ENCODE measurements at regions not wholly inside any gene's neighbourhood (a gene's known extent, or its start where the extent isn't known, plus 50 kb on each side); places are given as distances from the start of the nearest gene placed in this dataset.

DNA sequence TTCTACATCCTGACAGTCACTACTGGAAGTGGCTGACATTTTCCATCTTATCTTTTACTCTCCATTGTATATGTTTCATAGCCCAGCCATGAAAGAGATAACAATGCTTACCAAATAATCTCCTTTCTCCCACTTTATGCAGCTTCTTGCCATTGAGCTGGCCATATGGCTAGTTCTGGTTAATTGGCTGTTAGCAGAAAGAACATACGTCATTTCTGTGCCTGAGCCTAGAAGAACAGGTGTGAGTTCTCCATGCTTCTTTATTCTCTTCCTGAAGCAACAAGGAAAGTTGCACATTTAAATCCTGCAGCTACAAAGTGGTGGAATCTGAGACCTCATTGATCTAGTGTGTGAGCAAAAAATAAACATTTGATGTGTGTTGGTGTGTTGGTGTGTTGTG lies 82.0 kb upstream of the FSHR start:
- CTCF ChIA-PET: no interaction called here
- DNase-seq: no peak
- Histone ChIP-seq H2AFZ (ENCODE audit: insufficient read depth, low read depth, low read length, poor library complexity, severe bottlenecking) (no peak overlapping the region), H3K36me3 (replicated peaks in 1 of 2; ENCODE audit: control extremely low read depth in 1 of 2, control insufficient read depth in 1 of 2, extremely low read depth in 1 of 2, insufficient read depth in 2 of 2, low read length in 1 of 2) (no peaks in the 10 kb centered on the region), H3K27ac (ENCODE audit: low read length in 2 of 2) (no peak overlapping the region), H3K4me2 (replicated peaks; ENCODE audit: low read depth, low read length, poor library complexity, severe bottlenecking) (no peak overlapping the region), H3K4me1 (ENCODE audit: control insufficient read depth in 2 of 2, insufficient read depth in 2 of 2, low read length in 2 of 2) (no peaks in the 10 kb centered on the region), H3K9ac (ENCODE audit: low read length) (no peak overlapping the region), H3K4me3 (ENCODE audit: control extremely low read depth in 1 of 5, extremely low read depth in 1 of 5, insufficient read depth in 1 of 5, low read depth in 2 of 5, low read length in 4 of 5) (no peak overlapping the region), H4K20me1 (ENCODE audit: control insufficient read depth, insufficient read depth, low read length, poor library complexity, severe bottlenecking) (no peaks in the 10 kb centered on the region), H3K79me2 (ENCODE audit: control insufficient read depth, insufficient read depth, low read length) (no peaks in the 10 kb centered on the region), H3K27me3 (replicated peaks in 1 of 4; ENCODE audit: control extremely low read depth in 1 of 4, control insufficient read depth in 3 of 4, insufficient read depth in 4 of 4, low read length in 3 of 4) (no peaks in the 10 kb centered on the region), H3K9me3 (ENCODE audit: control extremely low read depth in 1 of 3, control insufficient read depth in 2 of 3, insufficient read depth in 1 of 3, low read length in 2 of 3) (peaks cover 0 to 5% (median 0%) of the 10 kb centered on the region in 3 donors)
- TF ChIP-seq EZH2 (IDR thresholded peaks at IDR 0.05; ENCODE audit: borderline replicate concordance, insufficient read depth, low read depth, low read length, poor library complexity, severe bottlenecking) (no peak), CTCF (IDR thresholded peaks at IDR 0.05) (no peak)
- H3K4me1 Mint-ChIP-seq: no peaks in the 10 kb centered on the region
- POLR2A ChIA-PET: no interaction called here
- H3K9me3 Mint-ChIP-seq (ENCODE audit: insufficient read depth): no peaks in the 10 kb centered on the region
- ATAC-seq (ENCODE audit: low read depth): no peak
- WGBS (ENCODE audit: insufficient coverage): 100% methylated on average over 1 of the region's 1 CpG
- intact Hi-C loops (cut with micrococcal nuclease): no loop called here
- H3K27ac Mint-ChIP-seq: no peak overlapping the region
- H3K27me3 Mint-ChIP-seq: no peaks in the 10 kb centered on the region
- no peak overlapping the region for H3K4me3 Mint-ChIP-seq

GRCh38 chr2:49226360-49226759 lies 72.0 kb upstream of the FSHR start:
- DNase-seq (no peak), ATAC-seq (ENCODE audit: low read depth) (no peak)
- no peak overlapping the region for H2AFZ ChIP-seq (ENCODE audit: insufficient read depth, low read depth, low read length, poor library complexity, severe bottlenecking)
- no peak overlapping the region for H3K4me3 ChIP-seq (ENCODE audit: control extremely low read depth in 1 of 5, extremely low read depth in 1 of 5, insufficient read depth in 1 of 5, low read depth in 2 of 5, low read length in 4 of 5)
- H3K9ac ChIP-seq (ENCODE audit: low read length): no peak overlapping the region
- Mint-ChIP-seq H3K27ac (no peak overlapping the region), H3K4me3 (no peak overlapping the region), H3K27me3 (no peaks in the 10 kb centered on the region), H3K9me3 (ENCODE audit: insufficient read depth) (no peaks in the 10 kb centered on the region), H3K4me1 (no peaks in the 10 kb centered on the region)
- H3K36me3 ChIP-seq (replicated peaks in 1 of 2; ENCODE audit: control extremely low read depth in 1 of 2, control insufficient read depth in 1 of 2, extremely low read depth in 1 of 2, insufficient read depth in 2 of 2, low read length in 1 of 2): no peaks in the 10 kb centered on the region
- H3K27ac ChIP-seq (ENCODE audit: low read length in 2 of 2): no peak overlapping the region
- POLR2A ChIA-PET: no interaction called here
- no peaks in the 10 kb centered on the region for H3K4me1 ChIP-seq (ENCODE audit: control insufficient read depth in 2 of 2, insufficient read depth in 2 of 2, low read length in 2 of 2)
- no peaks in the 10 kb centered on the region for H3K79me2 ChIP-seq (ENCODE audit: control insufficient read depth, insufficient read depth, low read length)
- no peaks in the 10 kb centered on the region for H3K27me3 ChIP-seq (replicated peaks in 1 of 4; ENCODE audit: control extremely low read depth in 1 of 4, control insufficient read depth in 3 of 4, insufficient read depth in 4 of 4, low read length in 3 of 4)
- H4K20me1 ChIP-seq (ENCODE audit: control insufficient read depth, insufficient read depth, low read length, poor library complexity, severe bottlenecking): no peaks in the 10 kb centered on the region
- no peaks in the 10 kb centered on the region for H3K9me3 ChIP-seq (ENCODE audit: control extremely low read depth in 1 of 3, control insufficient read depth in 2 of 3, insufficient read depth in 1 of 3, low read length in 2 of 3)
- 81% methylated on average over 2 of the region's 4 CpGs for WGBS (ENCODE audit: insufficient coverage)
- TF ChIP-seq EZH2 (IDR thresholded peaks at IDR 0.05; ENCODE audit: borderline replicate concordance, insufficient read depth, low read depth, low read length, poor library complexity, severe bottlenecking) (no peak), CTCF (IDR thresholded peaks at IDR 0.05) (no peak)
- H3K4me2 ChIP-seq (replicated peaks; ENCODE audit: low read depth, low read length, poor library complexity, severe bottlenecking): no peak overlapping the region
- intact Hi-C loops (cut with micrococcal nuclease): no loop called here
- CTCF ChIA-PET: no interaction called here

Measured in B cell (primary cell).